ENCODE measurements at regions not wholly inside any gene's neighbourhood (a gene's known extent, or its start where the extent isn't known, plus 50 kb on each side); places are given as distances from the start of the nearest gene placed in this dataset.
"Not testable (repeated sequence)": the region's sequence is repeated elsewhere in the genome, so short reads cannot be mapped to it uniquely, and the experiment has no call there.

DNA sequence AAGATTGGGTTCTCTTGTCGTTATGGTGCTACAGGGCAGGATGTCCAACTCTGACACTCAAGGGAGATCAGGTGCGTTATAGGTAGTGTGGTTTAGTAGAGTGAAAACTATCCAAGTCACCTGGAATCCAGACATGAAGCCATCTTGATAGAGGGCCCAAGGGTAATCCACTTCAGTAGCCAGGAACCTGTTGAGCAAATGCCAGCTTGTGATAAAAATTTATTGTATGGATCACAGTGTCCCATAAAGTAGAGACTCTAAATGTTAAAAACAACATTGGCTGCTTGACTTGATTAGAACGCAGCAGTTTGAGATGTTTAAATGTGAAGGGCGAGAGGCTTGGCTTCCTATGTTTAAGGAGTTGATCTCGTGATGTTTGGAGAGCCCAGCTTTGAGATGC, 105.7 kb upstream of the GMDS start:
- no peak overlapping the region for H3K4me3 ChIP-seq (ENCODE audit: low read length in 2 of 2)
- peak overlapping the region; percentile 83 to 99 for H3K27ac ChIP-seq (ENCODE audit: low read depth in 1 of 2, low read length in 2 of 2)
- DNase-seq: no peak
- H3K4me1 ChIP-seq (ENCODE audit: control insufficient read depth in 1 of 2, insufficient read depth in 2 of 2, low read length in 2 of 2): peaks cover 0 to 6% of the 10 kb centered on the region in 2 donors
- no peaks in the 10 kb centered on the region for H3K36me3 ChIP-seq (ENCODE audit: control insufficient read depth in 1 of 2, insufficient read depth in 2 of 2, low read length in 1 of 2)
- ATAC-seq (ENCODE audit: low FRiP score): no peak
- intact Hi-C loops (cut with DNase I): loop anchor here (5.0 to 10.0 kb wide), 6 partner anchors 96 to 281 kb away; partner anchors contain the start of gene GMDS (in 1 of the 2)
- 62 to 80% methylated on average over 5 of the region's 5 CpGs for WGBS, 2 donors
- H3K27me3 ChIP-seq (ENCODE audit: control insufficient read depth in 1 of 2, insufficient read depth in 2 of 2, low read length in 1 of 2): no peaks in the 10 kb centered on the region
- H3K9me3 ChIP-seq (ENCODE audit: control insufficient read depth, low read length): no peaks in the 10 kb centered on the region

DNA sequence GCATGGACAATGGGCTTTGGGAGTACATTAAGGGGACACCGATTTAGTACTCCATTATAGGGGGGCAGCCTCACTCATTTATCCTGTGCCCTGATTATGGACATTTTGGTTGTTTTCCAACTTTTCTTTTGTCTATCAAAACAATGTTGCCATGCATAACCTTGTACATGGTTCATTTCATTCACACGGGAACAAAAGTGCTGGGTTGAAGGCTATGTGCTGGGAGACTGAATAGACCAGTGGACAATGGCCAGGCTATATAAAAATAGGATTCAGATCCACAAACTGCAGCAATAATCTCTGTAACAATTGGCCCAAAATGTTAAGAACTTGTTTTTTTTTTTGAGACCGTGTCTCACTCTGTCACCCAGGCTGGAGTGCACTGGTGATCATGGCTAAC, 100.7 kb upstream of the GMDS start:
- Histone ChIP-seq H3K27me3 (ENCODE audit: control insufficient read depth in 1 of 2, insufficient read depth in 2 of 2, low read length in 1 of 2) (no peaks in the 10 kb centered on the region), H3K9me3 (ENCODE audit: control insufficient read depth, low read length) (no peaks in the 10 kb centered on the region), H3K4me1 (ENCODE audit: control insufficient read depth in 1 of 2, insufficient read depth in 2 of 2, low read length in 2 of 2) (no peaks in the 10 kb centered on the region), H3K27ac (ENCODE audit: low read depth in 1 of 2, low read length in 2 of 2) (no peak overlapping the region), H3K4me3 (ENCODE audit: low read length in 2 of 2) (no peak overlapping the region), H3K36me3 (ENCODE audit: control insufficient read depth in 1 of 2, insufficient read depth in 2 of 2, low read length in 1 of 2) (no peaks in the 10 kb centered on the region)
- intact Hi-C loops (cut with DNase I): no loop called here
- 42 to 48% methylated on average over 3 of the region's 3 CpGs for WGBS, 2 donors
- ATAC-seq (ENCODE audit: low FRiP score) (no peak), DNase-seq (no peak)

DNA sequence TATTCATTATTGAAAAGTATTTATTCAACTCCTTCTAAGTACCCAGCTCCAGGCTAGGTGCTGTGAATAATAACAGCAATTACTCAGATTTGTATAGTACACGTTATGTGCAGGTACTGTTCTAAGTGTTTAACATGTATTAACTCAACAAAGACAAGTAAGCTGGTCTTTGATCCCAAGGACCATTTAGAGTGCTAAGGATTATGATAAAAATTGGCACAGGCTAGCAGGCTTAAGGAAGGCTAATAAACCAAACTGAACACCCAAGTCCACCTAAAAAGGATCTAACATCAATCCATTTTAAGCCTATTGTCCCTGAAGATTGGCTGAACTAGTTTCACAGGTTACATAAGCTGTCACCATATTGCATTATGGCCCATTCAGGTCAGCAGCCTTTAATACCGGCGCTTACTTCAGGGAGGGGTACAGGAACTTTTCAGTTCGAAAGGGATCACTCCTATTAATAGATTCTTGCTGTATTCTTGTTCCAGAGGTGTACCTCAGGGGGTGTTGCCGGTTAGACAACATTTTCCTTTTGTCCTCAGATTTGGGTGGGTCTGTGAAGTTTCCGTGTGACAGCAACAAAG, 99.0 kb upstream of the GMDS start:
- no peaks in the 10 kb centered on the region for H3K9me3 ChIP-seq (ENCODE audit: control insufficient read depth, low read length)
- no peak for ATAC-seq (ENCODE audit: low FRiP score)
- intact Hi-C loops (cut with DNase I): no loop called here
- H3K4me3 ChIP-seq (ENCODE audit: low read length in 2 of 2): no peak overlapping the region
- DNase-seq: no peak
- no peaks in the 10 kb centered on the region for H3K36me3 ChIP-seq (ENCODE audit: control insufficient read depth in 1 of 2, insufficient read depth in 2 of 2, low read length in 1 of 2)
- no peak overlapping the region for H3K27ac ChIP-seq (ENCODE audit: low read depth in 1 of 2, low read length in 2 of 2)
- H3K4me1 ChIP-seq (ENCODE audit: control insufficient read depth in 1 of 2, insufficient read depth in 2 of 2, low read length in 2 of 2): no peaks in the 10 kb centered on the region
- no peaks in the 10 kb centered on the region for H3K27me3 ChIP-seq (ENCODE audit: control insufficient read depth in 1 of 2, insufficient read depth in 2 of 2, low read length in 1 of 2)
- 92% methylated on average over 6 of the region's 6 CpGs for WGBS, 2 donors

DNA sequence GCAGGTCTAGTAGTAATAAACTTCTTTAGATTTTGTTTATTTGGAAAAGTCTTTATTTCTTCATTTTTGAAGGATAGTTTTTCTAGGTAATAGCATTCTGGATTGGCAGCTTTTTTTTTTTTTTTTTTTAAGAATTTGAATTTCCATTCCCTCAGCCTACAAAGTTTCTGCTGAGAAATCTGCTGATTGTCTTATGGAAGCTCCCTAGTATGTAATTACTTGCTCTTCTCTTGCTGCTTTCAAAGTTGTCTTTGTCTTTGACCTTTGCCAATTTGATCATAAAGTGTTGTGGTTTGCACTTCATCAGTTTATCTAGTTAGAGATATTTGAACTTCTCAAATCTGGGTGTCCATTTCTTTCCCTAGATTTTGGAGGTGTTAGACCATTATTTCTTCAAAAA, 82.2 kb upstream of the GMDS start:
- Histone ChIP-seq H3K4me1 (ENCODE audit: control insufficient read depth in 1 of 2, insufficient read depth in 2 of 2, low read length in 2 of 2) (peaks cover 0 to 2% of the 10 kb centered on the region in 2 donors), H3K36me3 (ENCODE audit: control insufficient read depth in 1 of 2, insufficient read depth in 2 of 2, low read length in 1 of 2) (no peaks in the 10 kb centered on the region), H3K9me3 (ENCODE audit: control insufficient read depth, low read length) (peaks cover 5% of the 10 kb centered on the region), H3K27me3 (ENCODE audit: control insufficient read depth in 1 of 2, insufficient read depth in 2 of 2, low read length in 1 of 2) (no peaks in the 10 kb centered on the region), H3K4me3 (ENCODE audit: low read length in 2 of 2) (no peak overlapping the region), H3K27ac (ENCODE audit: low read depth in 1 of 2, low read length in 2 of 2) (no peak overlapping the region)
- intact Hi-C loops (cut with DNase I): no loop called here
- DNase-seq (no peak), ATAC-seq (ENCODE audit: low FRiP score) (no peak)

DNA sequence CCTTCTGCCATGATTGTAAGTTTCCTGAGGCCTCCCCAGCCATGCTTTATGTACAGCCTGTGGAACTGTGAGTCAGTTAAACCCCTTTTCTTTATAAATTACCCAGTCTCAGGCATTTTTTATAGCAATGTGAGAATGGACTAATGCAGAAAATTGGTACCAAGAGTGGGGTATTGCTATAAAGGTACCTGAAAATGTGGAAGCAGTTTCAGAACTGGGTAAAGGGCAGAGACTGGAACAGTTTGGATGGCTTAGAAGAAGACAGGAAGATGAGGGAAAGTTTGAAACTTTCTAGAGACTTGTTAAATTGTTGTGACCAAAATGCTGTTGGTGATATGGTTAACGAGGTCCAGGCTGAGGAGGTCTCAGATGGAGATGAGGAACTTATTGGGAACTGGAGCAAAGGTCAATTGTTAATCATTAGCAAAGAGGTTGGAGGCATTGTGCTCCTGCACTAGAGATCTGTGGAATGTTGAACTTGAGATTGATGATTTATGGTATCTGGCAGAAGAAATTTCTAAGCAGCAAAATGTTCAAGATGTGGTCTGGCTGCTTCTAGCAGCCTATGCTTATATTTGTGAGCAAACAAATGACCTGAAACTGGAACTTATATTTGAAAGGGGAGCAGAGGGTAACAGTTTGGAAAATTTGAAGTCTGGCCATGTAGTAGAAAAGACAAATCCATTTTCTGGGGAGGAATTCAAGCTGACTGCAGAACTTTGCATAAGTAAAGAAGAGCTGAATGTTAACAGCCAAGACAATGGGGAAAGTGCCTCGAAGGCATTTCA, 79.0 kb upstream of the GMDS start:
- no peak overlapping the region for H3K4me3 ChIP-seq (ENCODE audit: low read length in 2 of 2)
- DNase-seq (no peak), ATAC-seq (ENCODE audit: low FRiP score) (no peak)
- peaks cover 5% of the 10 kb centered on the region for H3K9me3 ChIP-seq (ENCODE audit: control insufficient read depth, low read length)
- no peak overlapping the region for H3K27ac ChIP-seq (ENCODE audit: low read depth in 1 of 2, low read length in 2 of 2)
- no peaks in the 10 kb centered on the region for H3K27me3 ChIP-seq (ENCODE audit: control insufficient read depth in 1 of 2, insufficient read depth in 2 of 2, low read length in 1 of 2)
- WGBS, 2 donors: 96 to 98% methylated on average over 2 of the region's 2 CpGs
- no peaks in the 10 kb centered on the region for H3K4me1 ChIP-seq (ENCODE audit: control insufficient read depth in 1 of 2, insufficient read depth in 2 of 2, low read length in 2 of 2)
- intact Hi-C loops (cut with DNase I): no loop called here
- H3K36me3 ChIP-seq (ENCODE audit: control insufficient read depth in 1 of 2, insufficient read depth in 2 of 2, low read length in 1 of 2): no peaks in the 10 kb centered on the region

DNA sequence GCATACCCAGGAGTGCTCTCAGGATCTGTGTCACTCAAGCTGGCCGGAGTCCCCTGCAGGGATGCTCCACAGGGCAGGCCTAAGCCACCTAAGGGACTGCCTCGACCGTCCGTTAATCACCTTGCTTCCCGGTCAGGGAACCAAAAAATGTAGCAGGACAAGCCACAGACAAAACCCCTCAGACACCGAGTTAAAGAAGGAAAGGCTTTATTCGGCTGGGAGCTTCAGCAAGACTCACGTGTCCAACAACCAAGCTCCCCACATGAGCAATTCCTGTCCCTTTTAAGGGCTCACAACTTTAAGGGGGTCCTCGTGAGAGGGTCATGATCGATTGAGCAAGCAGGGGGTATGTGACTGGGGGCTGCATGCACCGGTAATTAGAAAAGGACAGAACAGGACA, 72.1 kb upstream of the GMDS start:
- H3K4me3 ChIP-seq (ENCODE audit: low read length in 2 of 2); H3K4me1 ChIP-seq (ENCODE audit: control insufficient read depth in 1 of 2, insufficient read depth in 2 of 2, low read length in 2 of 2); intact Hi-C loops (cut with DNase I); H3K36me3 ChIP-seq (ENCODE audit: control insufficient read depth in 1 of 2, insufficient read depth in 2 of 2, low read length in 1 of 2); H3K9me3 ChIP-seq (ENCODE audit: control insufficient read depth, low read length); DNase-seq; ATAC-seq (ENCODE audit: low FRiP score); H3K27me3 ChIP-seq (ENCODE audit: control insufficient read depth in 1 of 2, insufficient read depth in 2 of 2, low read length in 1 of 2); H3K27ac ChIP-seq (ENCODE audit: low read depth in 1 of 2, low read length in 2 of 2): not testable (repeated sequence)
- WGBS, 2 donors: 94 to 96% methylated on average over 11 of the region's 11 CpGs

DNA sequence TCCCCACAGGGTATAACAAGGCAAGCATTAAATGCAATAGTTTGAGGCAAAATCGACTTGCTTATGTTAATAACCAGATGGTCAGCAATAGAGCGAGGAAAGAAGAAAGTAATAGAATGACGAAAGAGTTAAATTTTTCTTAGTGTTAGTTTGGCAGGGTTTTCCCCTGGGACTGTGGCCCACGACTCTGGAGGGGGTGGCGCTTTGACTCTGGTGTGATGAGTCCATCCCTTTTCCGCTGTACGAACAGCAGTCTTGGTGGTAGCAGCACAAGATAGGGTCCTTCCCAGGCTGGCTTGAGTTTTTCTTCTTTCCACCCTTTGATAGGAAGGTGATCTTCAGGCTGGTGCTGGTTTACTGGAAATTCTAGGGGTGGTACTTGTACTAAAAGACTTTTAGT, 69.2 kb upstream of the GMDS start:
- Histone ChIP-seq H3K27ac (ENCODE audit: low read depth in 1 of 2, low read length in 2 of 2) (no peak overlapping the region), H3K27me3 (ENCODE audit: control insufficient read depth in 1 of 2, insufficient read depth in 2 of 2, low read length in 1 of 2) (no peaks in the 10 kb centered on the region), H3K4me1 (ENCODE audit: control insufficient read depth in 1 of 2, insufficient read depth in 2 of 2, low read length in 2 of 2) (no peaks in the 10 kb centered on the region), H3K9me3 (ENCODE audit: control insufficient read depth, low read length) (no peaks in the 10 kb centered on the region), H3K36me3 (ENCODE audit: control insufficient read depth in 1 of 2, insufficient read depth in 2 of 2, low read length in 1 of 2) (peaks cover 0 to 2% of the 10 kb centered on the region in 2 donors), H3K4me3 (ENCODE audit: low read length in 2 of 2) (no peak overlapping the region)
- intact Hi-C loops (cut with DNase I): no loop called here
- WGBS, 2 donors: 30 to 38% methylated on average over 7 of the region's 7 CpGs
- DNase-seq (peak in 1 of 2 donors; percentile 45), ATAC-seq (ENCODE audit: low FRiP score) (no peak)

DNA sequence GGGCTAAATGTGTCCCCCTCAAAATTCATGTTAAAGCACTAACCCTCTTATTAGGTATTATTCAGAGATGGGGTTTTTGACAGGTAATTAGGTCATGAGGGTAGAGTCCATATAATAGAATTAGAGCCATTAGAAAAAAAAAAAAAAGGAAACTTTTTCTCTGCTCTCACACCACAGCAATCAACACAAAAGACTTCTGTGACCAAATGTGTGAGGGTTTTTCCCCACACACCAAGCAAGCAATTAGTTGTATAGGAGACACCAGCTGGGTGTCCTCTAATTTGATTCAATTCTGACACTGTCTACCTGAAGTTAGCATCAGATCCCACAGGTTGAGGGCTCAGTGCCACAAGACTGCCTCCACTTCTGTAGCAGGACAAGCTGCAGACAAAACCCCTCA, 64.6 kb upstream of the GMDS start:
- Histone ChIP-seq H3K4me1 (ENCODE audit: control insufficient read depth in 1 of 2, insufficient read depth in 2 of 2, low read length in 2 of 2) (no peaks in the 10 kb centered on the region), H3K4me3 (ENCODE audit: low read length in 2 of 2) (no peak overlapping the region), H3K27ac (ENCODE audit: low read depth in 1 of 2, low read length in 2 of 2) (no peak overlapping the region), H3K36me3 (ENCODE audit: control insufficient read depth in 1 of 2, insufficient read depth in 2 of 2, low read length in 1 of 2) (no peaks in the 10 kb centered on the region), H3K27me3 (ENCODE audit: control insufficient read depth in 1 of 2, insufficient read depth in 2 of 2, low read length in 1 of 2) (no peaks in the 10 kb centered on the region), H3K9me3 (ENCODE audit: control insufficient read depth, low read length) (no peaks in the 10 kb centered on the region)
- ATAC-seq (ENCODE audit: low FRiP score) (no peak), DNase-seq (no peak)
- intact Hi-C loops (cut with DNase I): no loop called here

DNA sequence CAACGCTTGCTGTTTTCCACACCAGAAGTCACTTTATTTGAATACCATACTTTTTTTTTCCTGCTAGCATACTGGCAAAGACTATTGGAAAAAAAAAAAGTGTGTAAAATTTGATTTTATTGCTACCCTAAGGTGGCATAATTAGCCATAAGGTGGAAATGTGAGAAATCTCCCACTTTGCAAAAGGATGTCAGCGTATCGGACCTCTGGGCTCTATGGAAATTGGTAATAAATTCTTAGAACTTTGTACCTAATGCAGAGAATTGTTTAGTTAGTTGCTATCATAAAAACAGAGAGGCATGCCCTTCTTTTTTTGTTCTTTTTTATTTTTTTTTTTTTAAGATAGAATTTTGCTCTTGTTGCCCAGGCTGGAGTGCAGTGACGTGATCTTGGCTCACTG, 63.7 kb upstream of the GMDS start:
- H3K36me3 ChIP-seq (ENCODE audit: control insufficient read depth in 1 of 2, insufficient read depth in 2 of 2, low read length in 1 of 2): no peaks in the 10 kb centered on the region
- no peak for ATAC-seq (ENCODE audit: low FRiP score)
- no peak for DNase-seq
- no peak overlapping the region for H3K4me3 ChIP-seq (ENCODE audit: low read length in 2 of 2)
- H3K27me3 ChIP-seq (ENCODE audit: control insufficient read depth in 1 of 2, insufficient read depth in 2 of 2, low read length in 1 of 2): no peaks in the 10 kb centered on the region
- no peak overlapping the region for H3K27ac ChIP-seq (ENCODE audit: low read depth in 1 of 2, low read length in 2 of 2)
- no peaks in the 10 kb centered on the region for H3K4me1 ChIP-seq (ENCODE audit: control insufficient read depth in 1 of 2, insufficient read depth in 2 of 2, low read length in 2 of 2)
- intact Hi-C loops (cut with DNase I): no loop called here
- WGBS, 2 donors: 88 to 92% methylated on average over 4 of the region's 4 CpGs
- no peaks in the 10 kb centered on the region for H3K9me3 ChIP-seq (ENCODE audit: control insufficient read depth, low read length)

Data from aorta (tissue), 5 donors.